Fibroblast of the aortic adventitia (primary cell): ENCODE measurements at regions not wholly inside any gene's neighbourhood (a gene's known extent, or its start where the extent isn't known, plus 50 kb on each side); places are given as distances from the start of the nearest gene placed in this dataset.
"Not testable (repeated sequence)": the region's sequence is repeated elsewhere in the genome, so short reads cannot be mapped to it uniquely, and the experiment has no call there.

Experiments used
- DNase-seq: peaks from one replicate; pipeline ENCODE4 v3.0.0-alpha.2; 2010; ENCODE audit warnings: low read depth
- H3K4me3 ChIP-seq: 2 replicates; pipeline ENCODE4 v1.5.1; 2011; ENCODE audit warnings: low read depth, mild to moderate bottlenecking, control low read depth, low read length, moderate library complexity
- CTCF ChIP-seq: IDR thresholded peaks from 2 replicates; pipeline ENCODE4 v1.5.1; 2011; ENCODE audit warnings: mild to moderate bottlenecking, low read length, control low read depth, inconsistent platforms; ENCODE audit not compliant: insufficient read depth

- no peak for TF ChIP-seq CTCF
- H3K4me3 ChIP-seq, result no peak overlapping the region
- DNase-seq, result no peak
Measured at GRCh38 chr2:238722883-238723282, 125.0 kb upstream of the TWIST2 start.

GRCh38 chr2:238723740-238724320 is 124.1 kb upstream of the TWIST2 start:
- H3K4me3 ChIP-seq, result not testable (repeated sequence)
- DNase-seq, result peak; percentile 20

- peak; percentile 11 for DNase-seq
- no peak for TF ChIP-seq CTCF
- H3K4me3 ChIP-seq, result no peak overlapping the region
Measured at GRCh38 chr2:238724728-238725127, 123.2 kb upstream of the TWIST2 start.

GRCh38 chr2:238725298-238725697 is 122.6 kb upstream of the TWIST2 start:
- TF ChIP-seq CTCF, result no peak
- no peak for DNase-seq
- no peak overlapping the region for H3K4me3 ChIP-seq

GRCh38 chr2:238726670-238727584 is 121.0 kb upstream of the TWIST2 start:
- no peak for DNase-seq
- H3K4me3 ChIP-seq, result no peak overlapping the region
- no peak for TF ChIP-seq CTCF

GRCh38 chr2:238727585-238728329 is 120.1 kb upstream of the TWIST2 start:
- no peak for TF ChIP-seq CTCF
- H3K4me3 ChIP-seq, result no peak overlapping the region
- peak; percentile 92 for DNase-seq
